DND-41 (cell line): ENCODE measurements at regions not wholly inside any gene's neighbourhood (a gene's known extent, or its start where the extent isn't known, plus 50 kb on each side); places are given as distances from the start of the nearest gene placed in this dataset.

Experiments used
- ATAC-seq: fragments of 200-7000 bp; cut with Tn5 transposase; 3 replicates; pipeline ENCODE4 v1.9.1; 2021; ENCODE audit warnings: low read depth; ENCODE audit not compliant: insufficient read depth
- DNase-seq: peaks from one replicate; pipeline ENCODE4 v3.0.0-alpha.2; 2020
- H2AFZ ChIP-seq: 2 replicates; pipeline ENCODE4 v1.6.0; 2012; ENCODE audit warnings: low read depth, low read length
- H3K27ac ChIP-seq: 2 replicates; pipeline ENCODE4 v1.5.1; 2012; ENCODE audit warnings: low read length, inconsistent platforms
- H3K27me3 ChIP-seq: fragments of 200-600 bp; sonication (generic); 2 replicates; pipeline ENCODE4 v1.6.0; 2012; ENCODE audit warnings: low read length, mild to moderate bottlenecking, inconsistent platforms; ENCODE audit not compliant: insufficient read depth, poor library complexity
- H3K36me3 ChIP-seq: 2 replicates; pipeline ENCODE4 v1.5.1; 2012; ENCODE audit warnings: low read length, inconsistent platforms; ENCODE audit not compliant: insufficient read depth
- H3K4me1 ChIP-seq: 2 replicates; pipeline ENCODE4 v1.5.1; 2012; ENCODE audit warnings: mild to moderate bottlenecking, low read length; ENCODE audit not compliant: insufficient read depth
- H3K4me2 ChIP-seq: 2 replicates; pipeline ENCODE4 v1.6.0; 2012; ENCODE audit warnings: mild to moderate bottlenecking, moderate library complexity, low read length, inconsistent platforms; ENCODE audit not compliant: insufficient read depth
- H3K4me3 ChIP-seq, 2 experiments: fragments of 200-600 bp in 1 of 2; shearing (Covaris generic) in 1 of 2; 2 replicates each; pipeline ENCODE4 v1.5.1; 2012 to 2016; ENCODE audit warnings: inconsistent platforms in 2 of 2, low read length in 2 of 2, mild to moderate bottlenecking in 2 of 2, low read depth in 1 of 2, moderate library complexity in 1 of 2
- H3K79me2 ChIP-seq: 2 replicates; pipeline ENCODE4 v1.6.0; 2012; ENCODE audit warnings: low read length, inconsistent platforms; ENCODE audit not compliant: insufficient read depth
- H3K9ac ChIP-seq: 2 replicates; pipeline ENCODE4 v1.6.0; 2012; ENCODE audit warnings: low read depth, mild to moderate bottlenecking, inconsistent platforms, low read length, moderate library complexity
- H3K9me3 ChIP-seq: 2 replicates; pipeline ENCODE4 v1.5.1; 2012; ENCODE audit warnings: low read length, moderate library complexity, mild to moderate bottlenecking, inconsistent platforms; ENCODE audit not compliant: insufficient read depth, severe bottlenecking
- H4K20me1 ChIP-seq: 2 replicates; pipeline ENCODE4 v1.6.0; 2012; ENCODE audit warnings: low read length; ENCODE audit not compliant: insufficient read depth
- EZH2 ChIP-seq: IDR thresholded peaks from 3 replicates; pipeline ENCODE4 v1.6.1; 2012; ENCODE audit warnings: borderline replicate concordance, low read depth, mild to moderate bottlenecking, moderate library complexity, low read length, inconsistent platforms; ENCODE audit not compliant: severe bottlenecking
- TF ChIP-seq, protein P1 (sequence below): IDR thresholded peaks from 2 replicates; pipeline ENCODE4 v1.5.1; 2012; ENCODE audit warnings: borderline replicate concordance, low read length, moderate library complexity, mild to moderate bottlenecking; ENCODE audit not compliant: poor library complexity, severe bottlenecking; ENCODE audit errors: extremely low read depth

DNA sequence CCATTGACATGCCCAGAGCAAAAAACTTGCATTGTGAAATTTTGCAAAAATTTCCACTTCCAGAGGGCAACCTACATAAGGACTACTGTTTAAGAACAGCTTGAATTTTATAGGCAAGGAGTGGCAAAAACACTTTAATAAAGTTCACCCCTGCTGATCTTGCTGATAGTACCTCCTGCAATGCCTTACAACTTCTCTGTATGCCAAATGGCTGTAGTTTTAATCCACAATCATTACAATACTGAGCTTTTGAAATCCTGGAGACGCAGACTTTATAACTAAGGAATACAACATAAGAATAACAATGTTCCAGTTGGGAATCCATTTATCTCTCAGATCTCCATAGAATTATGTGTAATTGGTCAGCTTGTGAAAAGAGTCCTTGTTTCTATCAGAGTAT, 247.5 kb downstream of the KCNJ3 start:
- ATAC-seq (no peak), DNase-seq (no peak)
- Histone ChIP-seq H2AFZ (no peak overlapping the region), H4K20me1 (no peaks in the 10 kb centered on the region), H3K9me3 (no peaks in the 10 kb centered on the region), H3K4me3 (no peak overlapping the region), H3K9ac (no peak overlapping the region), H3K27ac (no peak overlapping the region), H3K4me1 (no peaks in the 10 kb centered on the region), H3K36me3 (no peaks in the 10 kb centered on the region), H3K27me3 (no peaks in the 10 kb centered on the region), H3K79me2 (no peaks in the 10 kb centered on the region), H3K4me2 (no peak overlapping the region)
- TF ChIP-seq, protein P1, sequence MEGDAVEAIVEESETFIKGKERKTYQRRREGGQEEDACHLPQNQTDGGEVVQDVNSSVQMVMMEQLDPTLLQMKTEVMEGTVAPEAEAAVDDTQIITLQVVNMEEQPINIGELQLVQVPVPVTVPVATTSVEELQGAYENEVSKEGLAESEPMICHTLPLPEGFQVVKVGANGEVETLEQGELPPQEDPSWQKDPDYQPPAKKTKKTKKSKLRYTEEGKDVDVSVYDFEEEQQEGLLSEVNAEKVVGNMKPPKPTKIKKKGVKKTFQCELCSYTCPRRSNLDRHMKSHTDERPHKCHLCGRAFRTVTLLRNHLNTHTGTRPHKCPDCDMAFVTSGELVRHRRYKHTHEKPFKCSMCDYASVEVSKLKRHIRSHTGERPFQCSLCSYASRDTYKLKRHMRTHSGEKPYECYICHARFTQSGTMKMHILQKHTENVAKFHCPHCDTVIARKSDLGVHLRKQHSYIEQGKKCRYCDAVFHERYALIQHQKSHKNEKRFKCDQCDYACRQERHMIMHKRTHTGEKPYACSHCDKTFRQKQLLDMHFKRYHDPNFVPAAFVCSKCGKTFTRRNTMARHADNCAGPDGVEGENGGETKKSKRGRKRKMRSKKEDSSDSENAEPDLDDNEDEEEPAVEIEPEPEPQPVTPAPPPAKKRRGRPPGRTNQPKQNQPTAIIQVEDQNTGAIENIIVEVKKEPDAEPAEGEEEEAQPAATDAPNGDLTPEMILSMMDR: no peak

DNA sequence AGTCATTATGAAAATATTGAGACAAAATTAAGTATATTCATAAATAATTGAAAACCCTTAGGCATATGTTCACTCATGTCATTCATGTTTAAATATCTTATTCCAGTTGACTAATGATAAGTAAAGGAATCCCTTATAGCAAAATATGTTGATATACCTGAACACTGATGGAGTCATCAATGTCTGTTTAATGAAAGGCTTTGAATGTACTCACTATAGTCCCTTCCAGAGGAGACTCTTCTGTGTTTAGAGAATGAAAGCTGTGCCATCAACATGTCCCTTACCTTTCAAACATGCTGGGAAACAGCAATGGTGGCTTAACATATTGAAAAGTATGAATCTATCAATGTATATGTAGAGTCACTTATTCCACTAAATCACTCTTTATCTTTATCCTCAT, 242.9 kb downstream of the KCNJ3 start:
- no peak for TF ChIP-seq EZH2
- TF ChIP-seq, protein P1: no peak
- no peak for DNase-seq
- H3K4me2 ChIP-seq: no peak overlapping the region
- no peak overlapping the region for H3K27ac ChIP-seq
- H2AFZ ChIP-seq: no peak overlapping the region
- no peaks in the 10 kb centered on the region for H3K4me1 ChIP-seq
- no peaks in the 10 kb centered on the region for H3K9me3 ChIP-seq
- no peak overlapping the region for H3K9ac ChIP-seq
- no peaks in the 10 kb centered on the region for H3K36me3 ChIP-seq
- no peaks in the 10 kb centered on the region for H4K20me1 ChIP-seq
- no peak overlapping the region for H3K4me3 ChIP-seq
- ATAC-seq: no peak
- no peaks in the 10 kb centered on the region for H3K27me3 ChIP-seq
- H3K79me2 ChIP-seq: no peaks in the 10 kb centered on the region

DNA sequence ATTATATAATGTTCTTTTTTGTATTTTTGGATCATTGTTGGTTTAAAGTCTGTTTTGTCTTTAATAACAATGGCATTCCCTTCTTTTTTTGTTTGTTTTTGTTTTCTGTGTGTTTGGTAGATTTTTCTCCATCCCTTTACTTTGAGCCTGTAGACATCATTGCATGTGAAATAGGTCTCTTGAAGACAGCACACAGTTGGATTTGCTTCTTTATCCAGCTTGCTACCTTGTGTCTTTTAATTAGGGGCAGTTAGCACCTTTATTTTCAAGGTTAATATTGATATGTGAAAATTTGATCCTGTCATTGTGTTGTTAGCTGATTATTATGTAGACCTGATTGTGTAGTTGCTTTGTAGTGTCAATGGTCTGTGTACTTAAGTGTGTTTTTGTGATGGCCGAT, 235.7 kb downstream of the KCNJ3 start:
- H2AFZ ChIP-seq: no peak overlapping the region

More for the DNA sequence above, 235.7 kb downstream of the KCNJ3 start:
- no peak overlapping the region for H3K27ac ChIP-seq
- H3K79me2 ChIP-seq: no peaks in the 10 kb centered on the region
- H3K4me2 ChIP-seq: no peak overlapping the region
- no peaks in the 10 kb centered on the region for H4K20me1 ChIP-seq
- DNase-seq: no peak
- TF ChIP-seq, protein P1: no peak
- no peak for TF ChIP-seq EZH2
- no peaks in the 10 kb centered on the region for H3K36me3 ChIP-seq
- no peak overlapping the region for H3K9ac ChIP-seq
- H3K4me3 ChIP-seq: no peak overlapping the region
- H3K27me3 ChIP-seq: no peaks in the 10 kb centered on the region
- no peak for ATAC-seq
- no peaks in the 10 kb centered on the region for H3K9me3 ChIP-seq
- H3K4me1 ChIP-seq: no peaks in the 10 kb centered on the region
